Retinal pigment epithelial cell (primary cell): ENCODE measurements at regions not wholly inside any gene's neighbourhood (a gene's known extent, or its start where the extent isn't known, plus 50 kb on each side); places are given as distances from the start of the nearest gene placed in this dataset.

ENCODE experiments used
- DNase-seq: peaks from one replicate; pipeline ENCODE4 v3.0.0-alpha.2; 2010; ENCODE audit warnings: low read depth
- H3K4me3 ChIP-seq: 2 replicates; pipeline ENCODE4 v1.5.1; 2011; ENCODE audit warnings: mild to moderate bottlenecking, low read length, control low read depth, moderate library complexity
- TF ChIP-seq, protein P1 (sequence below): conservative IDR thresholded peaks from 2 replicates; pipeline ENCODE4 v1.5.1; 2011; ENCODE audit warnings: low read depth, low read length, control low read depth, inconsistent platforms

DNA sequence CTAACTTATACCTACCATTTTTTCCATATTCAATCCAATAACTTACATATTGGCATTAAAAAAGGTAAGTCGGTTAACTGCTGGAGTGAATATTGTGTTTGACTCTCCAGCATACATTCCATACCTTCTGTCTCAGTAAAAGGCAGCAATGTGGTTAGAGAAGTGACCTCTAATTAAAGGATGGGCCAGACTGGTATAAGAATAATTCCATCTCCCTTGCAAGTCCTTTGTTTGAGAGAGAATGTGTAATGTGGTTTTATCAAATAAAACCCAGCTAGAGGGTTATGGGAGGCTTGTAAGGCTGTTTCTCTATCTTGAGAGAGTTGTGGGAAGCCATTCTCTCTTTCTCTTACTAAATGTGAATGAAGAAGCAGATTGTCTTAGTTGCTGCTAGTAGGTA is 289.3 kb upstream of the TCF4 start:
- TF ChIP-seq, protein P1, sequence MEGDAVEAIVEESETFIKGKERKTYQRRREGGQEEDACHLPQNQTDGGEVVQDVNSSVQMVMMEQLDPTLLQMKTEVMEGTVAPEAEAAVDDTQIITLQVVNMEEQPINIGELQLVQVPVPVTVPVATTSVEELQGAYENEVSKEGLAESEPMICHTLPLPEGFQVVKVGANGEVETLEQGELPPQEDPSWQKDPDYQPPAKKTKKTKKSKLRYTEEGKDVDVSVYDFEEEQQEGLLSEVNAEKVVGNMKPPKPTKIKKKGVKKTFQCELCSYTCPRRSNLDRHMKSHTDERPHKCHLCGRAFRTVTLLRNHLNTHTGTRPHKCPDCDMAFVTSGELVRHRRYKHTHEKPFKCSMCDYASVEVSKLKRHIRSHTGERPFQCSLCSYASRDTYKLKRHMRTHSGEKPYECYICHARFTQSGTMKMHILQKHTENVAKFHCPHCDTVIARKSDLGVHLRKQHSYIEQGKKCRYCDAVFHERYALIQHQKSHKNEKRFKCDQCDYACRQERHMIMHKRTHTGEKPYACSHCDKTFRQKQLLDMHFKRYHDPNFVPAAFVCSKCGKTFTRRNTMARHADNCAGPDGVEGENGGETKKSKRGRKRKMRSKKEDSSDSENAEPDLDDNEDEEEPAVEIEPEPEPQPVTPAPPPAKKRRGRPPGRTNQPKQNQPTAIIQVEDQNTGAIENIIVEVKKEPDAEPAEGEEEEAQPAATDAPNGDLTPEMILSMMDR, result no peak
- no peak overlapping the region for H3K4me3 ChIP-seq
- DNase-seq, result no peak

DNA sequence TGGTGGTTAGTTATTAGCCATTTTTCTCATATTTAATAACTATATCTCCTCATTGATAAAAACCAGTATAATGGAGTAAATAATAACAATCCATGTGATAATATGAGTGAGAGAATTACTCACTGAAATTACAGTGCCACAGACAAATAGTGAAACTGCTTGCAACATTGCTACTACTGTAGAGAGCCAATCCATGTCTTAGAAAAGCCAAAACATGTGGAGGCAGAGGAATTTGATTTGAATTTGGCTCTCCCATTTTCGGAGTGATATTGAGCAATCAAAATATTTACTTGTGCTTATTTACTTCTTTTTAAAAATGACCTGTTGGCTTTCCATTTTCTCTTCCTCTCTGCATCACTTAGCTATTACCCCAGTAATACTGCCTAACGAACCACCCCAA is 288.3 kb upstream of the TCF4 start:
- no peak overlapping the region for H3K4me3 ChIP-seq
- no peak for DNase-seq
- TF ChIP-seq, protein P1, result no peak

DNA sequence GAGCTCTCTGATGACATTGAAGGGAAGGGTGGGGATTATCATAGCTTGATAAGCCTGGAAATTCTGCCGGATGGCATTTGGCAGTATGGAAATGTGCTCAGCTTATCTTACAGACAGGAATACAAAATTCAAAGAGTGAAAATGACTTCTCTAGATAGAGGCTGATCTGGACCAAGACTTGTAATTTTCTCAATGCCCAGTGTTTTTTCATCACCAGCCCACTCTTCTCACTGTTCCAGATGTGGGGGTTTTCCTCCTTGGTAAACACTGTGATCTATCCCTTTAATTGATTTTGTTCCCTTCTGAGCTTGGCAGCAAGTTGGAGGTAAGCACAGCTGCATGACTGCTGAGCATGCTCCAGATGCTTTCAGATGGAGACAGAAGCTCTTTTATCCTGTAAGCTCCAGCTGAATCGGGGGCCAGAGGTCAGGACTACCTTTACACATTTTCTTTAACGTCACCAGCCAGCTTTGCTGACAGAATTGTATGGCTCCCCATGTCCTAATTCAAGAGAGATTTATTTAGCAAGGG is 287.4 kb upstream of the TCF4 start:
- TF ChIP-seq, protein P1, result no peak
- DNase-seq, result no peak

DNA sequence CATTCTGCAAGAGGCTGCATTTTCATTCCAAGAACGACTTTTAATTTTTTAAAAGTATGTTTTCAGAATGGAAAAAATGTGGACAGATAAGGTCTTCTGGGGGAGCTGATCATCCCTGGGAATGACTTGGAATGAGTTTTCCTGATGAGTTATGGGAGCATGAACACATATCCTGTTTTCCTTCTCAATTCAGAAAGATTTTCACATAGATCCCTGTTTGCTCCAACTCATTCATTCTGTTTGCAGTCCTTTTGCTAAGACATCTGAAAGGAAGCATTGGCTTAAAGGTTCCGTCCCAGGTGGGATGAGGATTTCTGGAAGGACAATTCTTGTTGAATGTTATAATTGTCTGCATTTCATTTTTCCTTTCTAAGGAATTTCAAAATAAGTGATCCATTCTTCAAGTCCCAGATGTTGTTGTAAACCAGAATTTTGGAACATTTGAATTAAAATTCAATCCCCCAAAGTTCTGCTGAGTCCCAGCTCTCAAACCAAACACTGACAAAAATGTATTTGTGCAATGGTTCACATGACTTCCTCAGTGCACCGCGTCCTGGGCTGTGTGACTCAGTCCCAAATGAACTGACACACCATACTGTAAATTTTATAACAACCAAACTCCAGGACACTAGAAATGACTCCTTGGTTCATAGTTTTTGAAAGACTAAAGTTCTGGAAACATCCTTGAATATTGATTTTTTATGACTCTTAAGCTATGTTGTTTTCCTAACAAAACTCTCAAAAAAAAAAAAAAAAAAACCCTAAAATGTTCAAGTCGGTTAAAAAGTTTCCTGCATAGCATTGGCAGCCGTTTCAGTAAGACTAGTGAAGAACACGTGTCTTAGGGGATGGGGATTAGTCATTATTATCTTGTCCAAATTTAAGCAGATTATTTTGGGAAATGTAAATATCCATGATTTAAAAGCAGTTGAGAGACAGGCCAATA is 281.8 kb upstream of the TCF4 start:
- no peak for DNase-seq
- no peak overlapping the region for H3K4me3 ChIP-seq
- TF ChIP-seq, protein P1, result no peak

More for the DNA sequence above, 287.4 kb upstream of the TCF4 start:
- no peak overlapping the region for H3K4me3 ChIP-seq

DNA sequence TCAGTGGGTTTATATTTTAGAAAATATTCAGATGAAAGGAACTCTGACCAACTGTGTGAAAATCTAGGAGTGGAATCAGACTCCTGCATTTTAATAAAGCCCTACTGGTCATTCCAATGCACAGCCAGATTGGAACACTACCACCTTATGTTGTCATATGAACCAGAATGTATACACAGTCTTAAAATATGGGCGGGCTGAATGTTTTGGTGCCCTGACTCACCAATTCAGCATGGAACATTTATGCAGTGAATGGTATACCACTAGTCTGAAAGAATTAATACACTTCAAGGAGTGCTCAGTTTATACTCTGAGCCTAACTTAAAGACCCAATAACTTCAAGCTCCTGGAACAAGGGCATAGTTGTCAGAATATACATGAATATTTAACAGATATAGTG is 280.9 kb upstream of the TCF4 start:
- TF ChIP-seq, protein P1, result no peak
- DNase-seq, result no peak
- H3K4me3 ChIP-seq, result no peak overlapping the region

DNA sequence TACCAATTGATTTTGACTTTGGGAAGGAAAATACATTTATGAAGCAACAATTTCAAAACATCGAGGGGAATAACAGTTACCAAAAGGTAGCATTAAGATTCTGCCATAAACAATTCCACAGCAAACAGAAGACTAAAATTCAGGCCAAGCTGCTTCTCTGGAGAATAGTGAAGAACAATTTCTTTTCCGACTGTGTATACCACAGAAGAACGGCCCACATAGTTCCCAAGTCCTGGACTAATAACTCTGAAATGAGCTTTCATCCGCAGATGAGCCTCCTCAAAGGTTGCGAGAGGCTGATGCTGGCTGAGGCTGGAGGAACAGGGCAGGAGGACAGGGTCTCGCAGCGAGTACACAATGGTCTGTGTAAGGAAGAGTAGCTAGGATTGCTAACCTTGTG is 278.9 kb upstream of the TCF4 start:
- no peak overlapping the region for H3K4me3 ChIP-seq
- no peak for DNase-seq
- TF ChIP-seq, protein P1, result no peak

DNA sequence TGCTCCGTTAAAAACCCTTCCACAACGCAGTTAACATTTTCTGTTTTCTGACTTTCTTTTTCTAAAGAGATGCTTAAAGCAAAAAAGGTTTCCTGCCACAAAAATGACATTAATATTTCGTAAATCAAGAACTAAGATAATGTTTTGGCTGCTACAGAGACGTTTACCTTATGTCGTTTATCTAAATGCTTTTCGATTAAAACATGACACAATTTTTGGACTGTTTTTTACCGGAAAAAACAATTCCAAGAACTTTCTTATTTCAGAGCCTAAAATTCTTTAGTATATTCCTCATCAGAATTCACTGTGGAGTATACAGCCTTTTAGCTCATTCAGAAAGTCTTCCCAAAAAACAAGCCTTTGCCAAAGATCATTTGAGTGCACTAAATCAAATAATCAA is 278.0 kb upstream of the TCF4 start:
- DNase-seq, result no peak

More for the DNA sequence above, 278.0 kb upstream of the TCF4 start:
- TF ChIP-seq, protein P1, result no peak
- no peak overlapping the region for H3K4me3 ChIP-seq
